WERI-Rb-1 (cell line): ENCODE measurements at regions not wholly inside any gene's neighbourhood (a gene's known extent, or its start where the extent isn't known, plus 50 kb on each side); places are given as distances from the start of the nearest gene placed in this dataset.

ENCODE experiments used
- DNase-seq: peaks from one replicate; pipeline ENCODE4 v3.0.0-alpha.2; 2020
- H3K27ac ChIP-seq: fragments of 250-450 bp; sonication (Bioruptor Pico); 2 replicates; pipeline ENCODE4 v1.5.1; 2020; ENCODE audit warnings: mild to moderate bottlenecking, moderate library complexity
- H3K27me3 ChIP-seq: fragments of 250-450 bp; sonication (Bioruptor Pico); 2 replicates; pipeline ENCODE4 v1.5.1; 2021; ENCODE audit warnings: mild to moderate bottlenecking, low read depth, moderate library complexity; ENCODE audit not compliant: insufficient read depth, severe bottlenecking
- H3K36me3 ChIP-seq: fragments of 250-450 bp; sonication (Bioruptor Pico); 2 replicates; pipeline ENCODE4 v1.5.1; 2020; ENCODE audit warnings: mild to moderate bottlenecking, moderate library complexity
- H3K4me3 ChIP-seq: 2 replicates; pipeline ENCODE4 v1.5.1; 2011; ENCODE audit warnings: low read depth, mild to moderate bottlenecking, control low read depth, low read length
- H3K9me3 ChIP-seq: fragments of 250-450 bp; sonication (Bioruptor Pico); 2 replicates; pipeline ENCODE4 v1.5.1; 2021; ENCODE audit warnings: mild to moderate bottlenecking, moderate library complexity; ENCODE audit not compliant: severe bottlenecking
- TF ChIP-seq, protein P1 (sequence below): IDR thresholded peaks from 2 replicates; pipeline ENCODE4 v1.5.1; 2011; ENCODE audit warnings: low read depth, mild to moderate bottlenecking, control low read depth, inconsistent platforms, low read length

GRCh38 chr14:27371868-27372267 is 774.0 kb upstream of the NOVA1 start:
- Histone ChIP-seq H3K27ac (no peak overlapping the region), H3K36me3 (no peaks in the 10 kb centered on the region), H3K27me3 (no peaks in the 10 kb centered on the region), H3K4me3 (no peak overlapping the region), H3K9me3 (no peaks in the 10 kb centered on the region)
- TF ChIP-seq, protein P1, sequence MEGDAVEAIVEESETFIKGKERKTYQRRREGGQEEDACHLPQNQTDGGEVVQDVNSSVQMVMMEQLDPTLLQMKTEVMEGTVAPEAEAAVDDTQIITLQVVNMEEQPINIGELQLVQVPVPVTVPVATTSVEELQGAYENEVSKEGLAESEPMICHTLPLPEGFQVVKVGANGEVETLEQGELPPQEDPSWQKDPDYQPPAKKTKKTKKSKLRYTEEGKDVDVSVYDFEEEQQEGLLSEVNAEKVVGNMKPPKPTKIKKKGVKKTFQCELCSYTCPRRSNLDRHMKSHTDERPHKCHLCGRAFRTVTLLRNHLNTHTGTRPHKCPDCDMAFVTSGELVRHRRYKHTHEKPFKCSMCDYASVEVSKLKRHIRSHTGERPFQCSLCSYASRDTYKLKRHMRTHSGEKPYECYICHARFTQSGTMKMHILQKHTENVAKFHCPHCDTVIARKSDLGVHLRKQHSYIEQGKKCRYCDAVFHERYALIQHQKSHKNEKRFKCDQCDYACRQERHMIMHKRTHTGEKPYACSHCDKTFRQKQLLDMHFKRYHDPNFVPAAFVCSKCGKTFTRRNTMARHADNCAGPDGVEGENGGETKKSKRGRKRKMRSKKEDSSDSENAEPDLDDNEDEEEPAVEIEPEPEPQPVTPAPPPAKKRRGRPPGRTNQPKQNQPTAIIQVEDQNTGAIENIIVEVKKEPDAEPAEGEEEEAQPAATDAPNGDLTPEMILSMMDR = no peak
- no peak for DNase-seq

DNA sequence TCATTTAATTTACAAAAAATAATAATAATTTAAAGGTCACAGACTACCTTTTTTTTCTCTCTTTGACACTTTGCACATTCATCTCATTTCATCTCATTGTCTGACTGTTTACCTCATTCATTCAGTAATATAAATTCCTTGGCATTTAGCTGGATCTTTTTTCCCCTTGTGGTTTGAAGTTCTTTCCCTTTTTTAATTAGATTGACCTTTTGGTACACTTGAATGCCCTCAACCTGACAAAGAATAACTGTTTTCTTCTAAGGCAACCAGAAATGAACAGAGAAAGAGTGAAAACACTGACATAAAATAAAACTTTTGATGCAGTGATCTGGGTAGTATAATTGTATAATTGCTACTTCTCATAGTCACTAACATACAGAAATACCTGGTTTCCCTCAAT is 774.9 kb upstream of the NOVA1 start:
- TF ChIP-seq, protein P1 = no peak
- Histone ChIP-seq H3K27me3 (no peaks in the 10 kb centered on the region), H3K27ac (no peak overlapping the region), H3K9me3 (no peaks in the 10 kb centered on the region), H3K4me3 (no peak overlapping the region), H3K36me3 (no peaks in the 10 kb centered on the region)
- DNase-seq = no peak

- Histone ChIP-seq H3K9me3 (no peaks in the 10 kb centered on the region), H3K4me3 (no peak overlapping the region), H3K27ac (no peak overlapping the region), H3K27me3 (no peaks in the 10 kb centered on the region), H3K36me3 (no peaks in the 10 kb centered on the region)
- TF ChIP-seq, protein P1 = no peak
- DNase-seq = no peak
These were observed 786.3 kb upstream of the NOVA1 start for GRCh38 chr14:27384124-27384523.

GRCh38 chr14:27386391-27386790 is 788.6 kb upstream of the NOVA1 start:
- TF ChIP-seq, protein P1 = no peak
- Histone ChIP-seq H3K36me3 (no peaks in the 10 kb centered on the region), H3K4me3 (no peak overlapping the region), H3K9me3 (no peaks in the 10 kb centered on the region), H3K27me3 (no peaks in the 10 kb centered on the region), H3K27ac (no peak overlapping the region)
- no peak for DNase-seq

GRCh38 chr14:27387463-27387862 is 789.6 kb upstream of the NOVA1 start:
- no peak overlapping the region for H3K4me3 ChIP-seq
- H3K27ac ChIP-seq = no peak overlapping the region
- TF ChIP-seq, protein P1 = no peak
- no peaks in the 10 kb centered on the region for H3K27me3 ChIP-seq
- no peak for DNase-seq
- H3K9me3 ChIP-seq = no peaks in the 10 kb centered on the region
- H3K36me3 ChIP-seq = no peaks in the 10 kb centered on the region

DNA sequence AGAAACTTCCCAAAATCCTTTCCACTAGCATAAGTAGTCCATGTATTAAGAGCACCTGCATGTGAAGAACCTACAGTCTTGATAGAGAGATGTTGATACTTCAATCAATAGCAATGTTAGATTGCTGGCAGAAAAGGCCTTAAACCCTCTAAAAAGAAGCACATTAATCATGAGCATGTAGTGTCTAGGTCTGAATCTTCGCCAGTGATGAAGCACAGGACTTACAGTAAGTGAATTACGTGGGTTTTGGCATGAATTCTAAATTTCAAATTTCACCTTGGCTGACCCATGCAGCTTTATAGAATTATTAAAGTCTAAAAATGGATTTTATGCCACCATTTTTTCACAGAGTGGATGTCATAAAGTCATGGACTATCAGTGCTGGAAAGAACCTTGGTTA is 791.6 kb upstream of the NOVA1 start:
- Histone ChIP-seq H3K36me3 (no peaks in the 10 kb centered on the region), H3K9me3 (no peaks in the 10 kb centered on the region), H3K27me3 (no peaks in the 10 kb centered on the region), H3K27ac (no peak overlapping the region), H3K4me3 (no peak overlapping the region)
- no peak for DNase-seq
- TF ChIP-seq, protein P1 = no peak
